HepG2 (cell line): ENCODE measurements at regions not wholly inside any gene's neighbourhood (a gene's known extent, or its start where the extent isn't known, plus 50 kb on each side); places are given as distances from the start of the nearest gene placed in this dataset.

Experiments used
- ATAC-seq: fragments of 200-7000 bp; cut with Tn5 transposase; 3 replicates; pipeline ENCODE4 v1.9.1; 2020; ENCODE audit warnings: mild to moderate bottlenecking, moderate library complexity
- BruUV-seq: library from RNA; stranded (reverse); fragments of 400-500 nt; replicated peaks from 2 replicates; lab custom pipeline; 2021; lab: Mats Ljungman, UMichigan
- CTCF ChIA-PET: fragments of 300-600 bp; formaldehyde crosslinking; extraction: SDS; loops from one replicate; lab custom pipeline; 2021; ENCODE audit warnings: low total read pairs, inconsistent platforms, low intra/inter-chr PET ratio; lab: Yijun Ruan, JAX
- POLR2A ChIA-PET: fragments of 350-600 bp; sonication (Branson Sonifier 250); formaldehyde crosslinking; loops from one replicate; lab custom pipeline; 2020; ENCODE audit warnings: antibody characterized with exemption, inconsistent platforms; lab: Yijun Ruan, JAX
- DNase-seq: peaks from one replicate; pipeline ENCODE4 v3.0.0-alpha.2; 2015; ENCODE audit warnings: low spot score
- FAIRE-seq: peaks from 3 replicates; lab custom pipeline; 2011; peaks lifted over from hg19 to GRCh38; lab: Jason Lieb, UNC
- H2AFZ ChIP-seq: one replicate; pipeline ENCODE4 v1.6.1; 2011; ENCODE audit warnings: low read length, inconsistent platforms
- H3K27ac ChIP-seq: fragments of 300-600 bp; 3 replicates; pipeline ENCODE4 v1.8.0; 2011; ENCODE audit warnings: mixed run types, mild to moderate bottlenecking, mixed read lengths, low read length, inconsistent platforms; ENCODE audit not compliant: insufficient read depth; ENCODE audit errors: extremely low read length
- H3K27me3 ChIP-seq, 2 experiments: fragments of 200-600 bp in 1 of 2; 2 replicates in 1 of 2; 3 replicates in 1 of 2; pipeline versions ENCODE4 v1.6.0 to v1.8.0; 2011; ENCODE audit warnings: low read length in 2 of 2, mild to moderate bottlenecking in 2 of 2, moderate library complexity in 2 of 2, inconsistent platforms in 1 of 2; ENCODE audit not compliant: insufficient read depth in 2 of 2, control insufficient read depth in 1 of 2
- H3K36me3 ChIP-seq, 2 experiments: fragments of 200-600 bp in 1 of 2; replicated peaks in 1 of 2; 2 replicates in 1 of 2; 3 replicates in 1 of 2; pipeline versions ENCODE4 v1.5.1 to v1.8.0; 2011; ENCODE audit warnings: low read length in 2 of 2, inconsistent platforms in 1 of 2; ENCODE audit not compliant: insufficient read depth in 2 of 2, control insufficient read depth in 1 of 2
- H3K4me1 ChIP-seq: 2 replicates; pipeline ENCODE4 v1.5.1; 2012; ENCODE audit warnings: low read length, inconsistent platforms; ENCODE audit not compliant: insufficient read depth
- H3K4me2 ChIP-seq: 2 replicates; pipeline ENCODE4 v1.6.0; 2011; ENCODE audit warnings: low read depth, low read length, inconsistent platforms
- H3K4me3 ChIP-seq, 3 experiments: fragments of 200-600 bp in 1 of 3; sonication (generic), shearing (Covaris generic) in 1 of 3; replicated peaks in 1 of 3; 2 replicates each; pipeline ENCODE4 v1.5.1; 2011 to 2016; ENCODE audit warnings: low read length in 3 of 3, inconsistent platforms in 2 of 3, low read depth in 2 of 3, mild to moderate bottlenecking in 2 of 3, control low read depth in 1 of 3, mixed read lengths in 1 of 3; ENCODE audit not compliant: insufficient read depth in 1 of 3
- H3K79me2 ChIP-seq: one replicate; pipeline ENCODE4 v1.6.1; 2011; ENCODE audit warnings: low read length, inconsistent platforms; ENCODE audit not compliant: insufficient read depth
- H3K9ac ChIP-seq: 2 replicates; pipeline ENCODE4 v1.6.0; 2011; ENCODE audit warnings: mild to moderate bottlenecking, low read depth, low read length, inconsistent platforms; ENCODE audit not compliant: insufficient read depth
- H3K9me3 ChIP-seq: 2 replicates; pipeline ENCODE4 v1.5.1; 2012; ENCODE audit warnings: mild to moderate bottlenecking, low read length
- H4K20me1 ChIP-seq: 2 replicates; pipeline ENCODE4 v1.6.0; 2011; ENCODE audit warnings: inconsistent platforms, mild to moderate bottlenecking, low read length, moderate library complexity; ENCODE audit not compliant: insufficient read depth
- EHMT2 ChIP-seq: fragments of 200-600 bp; sonication (generic); IDR thresholded peaks from 2 replicates; pipeline ENCODE4 v1.7.0; 2017; ENCODE audit warnings: antibody characterized with exemption, low read depth, low read length, borderline replicate concordance
- FOXM1 ChIP-seq: sonication (generic); formaldehyde crosslinking; IDR thresholded peaks from 2 replicates; pipeline ENCODE4 v1.5.0; 2020; ENCODE audit warnings: missing genetic modification reagents
- GTF3A ChIP-seq: sonication (generic); formaldehyde crosslinking; conservative IDR thresholded peaks from 2 replicates; pipeline ENCODE4 v1.4.0; 2020; ENCODE audit warnings: mild to moderate bottlenecking, missing genetic modification reagents
- HCFC1 ChIP-seq: fragments of 150-350 bp; IDR thresholded peaks from 2 replicates; pipeline ENCODE4 v1.6.1; 2014; ENCODE audit warnings: low read depth, low read length
- MYC ChIP-seq: sonication (generic); formaldehyde crosslinking; IDR thresholded peaks from 2 replicates; pipeline ENCODE4 v1.9.0; 2021; ENCODE audit warnings: missing genetic modification reagents, borderline replicate concordance
- PLRG1 ChIP-seq: fragments of 450-650 bp; conservative IDR thresholded peaks from 2 replicates; pipeline ENCODE4 v1.6.1; 2016
- SIN3A ChIP-seq: IDR thresholded peaks from 2 replicates; pipeline ENCODE4 v1.6.1; 2011; ENCODE audit warnings: low read depth, mild to moderate bottlenecking, control low read depth, low read length, borderline replicate concordance
- SKI ChIP-seq: fragments of 450-650 bp; IDR thresholded peaks from one replicate; pipeline ENCODE4 v1.6.1; 2018; ENCODE audit warnings: mild to moderate bottlenecking; ENCODE audit not compliant: partially characterized antibody
- TBX2 ChIP-seq: sonication (generic); formaldehyde crosslinking; IDR thresholded peaks from 2 replicates; pipeline ENCODE4 v1.5.0; 2020; ENCODE audit warnings: missing genetic modification reagents, mild to moderate bottlenecking, borderline replicate concordance
- THYN1 ChIP-seq: sonication (generic); formaldehyde crosslinking; IDR thresholded peaks from 2 replicates; pipeline ENCODE4 v1.8.1; 2023; ENCODE audit warnings: low read depth, mild to moderate bottlenecking, moderate library complexity, missing genetic modification reagents, borderline replicate concordance
- TOE1 ChIP-seq: sonication (generic); formaldehyde crosslinking; IDR thresholded peaks from 2 replicates; pipeline ENCODE4 v1.4.0; 2020; ENCODE audit warnings: mild to moderate bottlenecking, missing genetic modification reagents
- ZBTB20 ChIP-seq: sonication (generic); formaldehyde crosslinking; IDR thresholded peaks from 2 replicates; pipeline ENCODE4 v1.8.1; 2023; ENCODE audit warnings: missing genetic modification reagents, low read depth, mild to moderate bottlenecking, borderline replicate concordance
- ZFAT ChIP-seq: sonication (generic); formaldehyde crosslinking; conservative IDR thresholded peaks from 2 replicates; pipeline ENCODE4 v1.8.1; 2023; ENCODE audit warnings: missing genetic modification reagents, inconsistent platforms
- ZFP62 ChIP-seq: sonication (generic); formaldehyde crosslinking; IDR thresholded peaks from 2 replicates; pipeline ENCODE4 v1.4.0; 2020; ENCODE audit warnings: missing genetic modification reagents
- ZNF354B ChIP-seq: sonication (generic); formaldehyde crosslinking; IDR thresholded peaks from 2 replicates; pipeline ENCODE4 v1.8.0; 2022; ENCODE audit warnings: mild to moderate bottlenecking, missing genetic modification reagents
- ZNF556 ChIP-seq: sonication (generic); formaldehyde crosslinking; IDR thresholded peaks from 2 replicates; pipeline ENCODE4 v1.4.0; 2020; ENCODE audit warnings: mild to moderate bottlenecking, missing genetic modification reagents, borderline replicate concordance
- ZNF747 ChIP-seq: sonication (generic); formaldehyde crosslinking; IDR thresholded peaks from 2 replicates; pipeline ENCODE4 v1.8.1; 2023; ENCODE audit warnings: missing genetic modification reagents, mild to moderate bottlenecking, borderline replicate concordance
- WGBS: methylation state at CpG from one replicate; pipeline ENCODE4 v1.1.6; 2017; ENCODE audit warnings: low lambda C conversion rate; 5-methylcytosine and 5-hydroxymethylcytosine counted together
- in situ Hi-C: cut with HindIII; loops from 2 replicates; pipeline ENCODE4 v1.10.0; 2017; ENCODE audit warnings: low pct_unique_long_range_greater_than_20kb; ENCODE audit not compliant: extremely low pct_ligation_motif_present
- intact Hi-C: fragments of 100-400 bp; cut with micrococcal nuclease; formaldehyde crosslinking; loops from one replicate; pipeline ENCODE4 v1.10.0; 2022; ENCODE audit not compliant: unreplicated experiment
- TF ChIP-seq, protein P1 (sequence below): sonication (generic); formaldehyde crosslinking; conservative IDR thresholded peaks from 2 replicates; pipeline ENCODE4 v1.4.0; 2020; ENCODE audit warnings: missing genetic modification reagents

GRCh38 chr3:191963182-191963581, 502.2 kb downstream of the PYDC2 start:
- no peak for FAIRE-seq

GRCh38 chr3:191966556-191966955, 505.6 kb downstream of the PYDC2 start:
- no peak overlapping the region for H3K9ac ChIP-seq
- H3K4me2 ChIP-seq, result no peak overlapping the region
- H3K79me2 ChIP-seq, result no peaks in the 10 kb centered on the region
- intact Hi-C loops (no loop called here), in situ Hi-C loops (no loop called here)
- WGBS, result 37% methylated on average over 3 of the region's 3 CpGs
- H2AFZ ChIP-seq, result no peak overlapping the region
- no TSS peak for BruUV-seq
- no peaks in the 10 kb centered on the region for H3K4me1 ChIP-seq
- H3K27me3 ChIP-seq, result no peaks in the 10 kb centered on the region
- no peak overlapping the region for H3K27ac ChIP-seq
- no peaks in the 10 kb centered on the region for H3K9me3 ChIP-seq
- no peaks in the 10 kb centered on the region for H4K20me1 ChIP-seq
- no peak overlapping the region for H3K4me3 ChIP-seq
- no peaks in the 10 kb centered on the region for H3K36me3 ChIP-seq
- FAIRE-seq (no peak), DNase-seq (no peak), ATAC-seq (no peak)
- ChIA-PET CTCF (no interaction called here), POLR2A (no interaction called here)
- TF ChIP-seq GTF3A (CRISPR knock-in tag) (no peak), ZNF747 (CRISPR knock-in tag) (no peak), ZBTB20 (CRISPR knock-in tag) (no peak), TOE1 (CRISPR knock-in tag) (no peak), TBX2 (no peak), HCFC1 (no peak), MYC (CRISPR knock-in tag) (no peak), SKI (no peak), EHMT2 (no peak), SIN3A (no peak), ZNF556 (CRISPR knock-in tag) (no peak), ZNF354B (CRISPR knock-in tag) (no peak)

More at GRCh38 chr3:191963182-191963581, 502.2 kb downstream of the PYDC2 start:
- BruUV-seq, result no TSS peak
- no peak overlapping the region for H3K4me2 ChIP-seq
- no peak for TF ChIP-seq THYN1
- no peak for TF ChIP-seq ZFAT (CRISPR knock-in tag)
- TF ChIP-seq ZFP62 (CRISPR knock-in tag), result no peak
- TF ChIP-seq FOXM1 (CRISPR knock-in tag), result no peak
- TF ChIP-seq, protein P1, sequence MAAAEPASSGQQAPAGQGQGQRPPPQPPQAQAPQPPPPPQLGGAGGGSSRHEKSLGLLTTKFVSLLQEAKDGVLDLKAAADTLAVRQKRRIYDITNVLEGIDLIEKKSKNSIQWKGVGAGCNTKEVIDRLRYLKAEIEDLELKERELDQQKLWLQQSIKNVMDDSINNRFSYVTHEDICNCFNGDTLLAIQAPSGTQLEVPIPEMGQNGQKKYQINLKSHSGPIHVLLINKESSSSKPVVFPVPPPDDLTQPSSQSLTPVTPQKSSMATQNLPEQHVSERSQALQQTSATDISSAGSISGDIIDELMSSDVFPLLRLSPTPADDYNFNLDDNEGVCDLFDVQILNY, result no peak
- no peak for TF ChIP-seq PLRG1
- in situ Hi-C loops (no loop called here), intact Hi-C loops (no loop called here)
- H3K4me3 ChIP-seq, result no peak overlapping the region
- ATAC-seq, result no peak
- no peak overlapping the region for H3K27ac ChIP-seq
- H3K4me1 ChIP-seq, result no peaks in the 10 kb centered on the region
- no peak for DNase-seq
- H3K9ac ChIP-seq, result no peak overlapping the region
- 29% methylated on average over 3 of the region's 3 CpGs for WGBS
- no peaks in the 10 kb centered on the region for H3K27me3 ChIP-seq
- ChIA-PET POLR2A (no interaction called here), CTCF (no interaction called here)
- H3K79me2 ChIP-seq, result no peaks in the 10 kb centered on the region
- H4K20me1 ChIP-seq, result no peaks in the 10 kb centered on the region
- no peaks in the 10 kb centered on the region for H3K36me3 ChIP-seq
- no peaks in the 10 kb centered on the region; the same call in 1 of the 2 replicates for H3K9me3 ChIP-seq
- no peak overlapping the region for H2AFZ ChIP-seq
